K562 (cell line): ENCODE measurements at regions not wholly inside any gene's neighbourhood (a gene's known extent, or its start where the extent isn't known, plus 50 kb on each side); places are given as distances from the start of the nearest gene placed in this dataset.

Experiments used
- ATAC-seq: fragments of 200-7000 bp; cut with Tn5 transposase; 3 replicates; pipeline ENCODE4 v1.9.1; 2020; ENCODE audit warnings: moderate library complexity
- BruUV-seq: library from RNA; stranded (reverse); fragments of 400-500 nt; replicated peaks from 2 replicates; lab custom pipeline; 2021; lab: Mats Ljungman, UMichigan
- CTCF ChIA-PET: fragments of 300-600 bp; formaldehyde crosslinking; extraction: SDS; loops from one replicate; lab custom pipeline; 2021; ENCODE audit warnings: low intra/inter-chr PET ratio; lab: Yijun Ruan, JAX
- POLR2A ChIA-PET: fragments of 300-600, 350-650 bp; sonication (Branson Sonifier 250); formaldehyde crosslinking; extraction: SDS; loops from one replicate; lab custom pipeline; 2021; ENCODE audit warnings: antibody characterized with exemption, inconsistent platforms; lab: Yijun Ruan, JAX
- DNase-seq, 4 experiments: peaks; one replicate each; pipeline versions ENCODE4 v3.0.0 to v3.0.0-alpha.2; 2011 to 2018; ENCODE audit warnings: low spot score in 3 of 4, mixed read lengths in 3 of 4; ENCODE audit errors: extremely low read depth in 1 of 4
- FAIRE-seq: peaks from 2 replicates; lab custom pipeline; 2011; peaks lifted over from hg19 to GRCh38; lab: Jason Lieb, UNC
- H2AFZ ChIP-seq: 2 replicates; pipeline ENCODE4 v1.6.0; 2011; ENCODE audit warnings: low read depth, low read length, control low read depth, inconsistent platforms
- H3K27ac ChIP-seq: fragments of 200-600 bp; 3 replicates; pipeline ENCODE4 v1.8.0; 2011; ENCODE audit warnings: low read depth, mild to moderate bottlenecking, control low read depth, inconsistent platforms, low read length, moderate library complexity, mixed read lengths; ENCODE audit errors: extremely low read depth
- H3K27me3 ChIP-seq, 2 experiments: fragments of 300-600 bp in 1 of 2; 2 replicates in 1 of 2; 3 replicates in 1 of 2; pipeline versions ENCODE4 v1.6.0 to v1.8.0; 2011; ENCODE audit warnings: inconsistent platforms in 2 of 2, low read length in 2 of 2, mild to moderate bottlenecking in 1 of 2, mixed read lengths in 1 of 2, moderate library complexity in 1 of 2; ENCODE audit not compliant: control insufficient read depth in 2 of 2, insufficient read depth in 2 of 2
- H3K36me3 ChIP-seq: fragments of 300-600 bp; 3 replicates; pipeline ENCODE4 v1.8.0; 2011; ENCODE audit warnings: mild to moderate bottlenecking, low read length, inconsistent platforms; ENCODE audit not compliant: control insufficient read depth, insufficient read depth
- H3K4me1 ChIP-seq, 2 experiments: fragments of 200-600 bp in 1 of 2; replicated peaks in 1 of 2; 2 replicates in 1 of 2; 3 replicates in 1 of 2; pipeline versions ENCODE4 v1.5.1 to v1.8.0; 2011; ENCODE audit warnings: inconsistent platforms in 2 of 2, low read length in 2 of 2, mild to moderate bottlenecking in 1 of 2, mixed read lengths in 1 of 2, moderate library complexity in 1 of 2; ENCODE audit not compliant: control insufficient read depth in 2 of 2, insufficient read depth in 2 of 2
- H3K4me2 ChIP-seq: 2 replicates; pipeline ENCODE4 v1.6.1; 2011; ENCODE audit warnings: low read length, control low read depth, inconsistent platforms, mixed read lengths; ENCODE audit not compliant: insufficient read depth
- H3K4me3 ChIP-seq: fragments of 200-600 bp; sonication (generic), shearing (Covaris generic); 2 replicates; pipeline ENCODE4 v1.5.1; 2016; ENCODE audit warnings: control low read depth, inconsistent platforms
- H3K79me2 ChIP-seq: fragments of 200-600 bp; 3 replicates; pipeline ENCODE4 v1.8.0; 2011; ENCODE audit warnings: low read length, inconsistent platforms; ENCODE audit not compliant: control insufficient read depth, insufficient read depth
- H3K9ac ChIP-seq, 2 experiments: 2 replicates each; pipeline versions ENCODE4 v1.6.0 to v1.6.1; 2011; ENCODE audit warnings: low read depth in 2 of 2, low read length in 2 of 2, control low read depth in 1 of 2, inconsistent platforms in 1 of 2, mild to moderate bottlenecking in 1 of 2, mixed read lengths in 1 of 2; ENCODE audit not compliant: insufficient read depth in 1 of 2
- H3K9me1 ChIP-seq: one replicate; pipeline ENCODE4 v1.6.0; 2011; ENCODE audit warnings: inconsistent platforms, mild to moderate bottlenecking, low read length, moderate library complexity; ENCODE audit not compliant: control insufficient read depth, insufficient read depth
- H3K9me3 ChIP-seq: replicated peaks from 2 replicates; pipeline ENCODE4 v1.5.1; 2011; ENCODE audit warnings: low read depth, low read length, inconsistent platforms; ENCODE audit not compliant: control insufficient read depth, insufficient read depth
- H4K20me1 ChIP-seq: replicated peaks from 2 replicates; pipeline ENCODE4 v1.6.1; 2011; ENCODE audit warnings: low read length, inconsistent platforms, mixed read lengths; ENCODE audit not compliant: control insufficient read depth, insufficient read depth
- ARID2 ChIP-seq: fragments of 450-650 bp; IDR thresholded peaks from 2 replicates; pipeline ENCODE4 v1.6.1; 2017; ENCODE audit warnings: antibody characterized with exemption, mild to moderate bottlenecking
- RUNX1 ChIP-seq: sonication (generic); IDR thresholded peaks from 2 replicates; pipeline ENCODE4 v1.6.1; 2016; ENCODE audit warnings: antibody characterized with exemption, low read depth
- ZSCAN29 ChIP-seq: fragments of 450-650 bp; IDR thresholded peaks from 2 replicates; pipeline ENCODE4 v1.6.1; 2017
- WGBS: fragments of 100-300 bp; shearing (Covaris generic); methylation state at CpG from one replicate; pipeline ENCODE4 v1.1.6; 2016; ENCODE audit warnings: low coverage, mixed read lengths; ENCODE audit not compliant: insufficient coverage; ENCODE audit errors: missing lambda C conversion rate; 5-methylcytosine and 5-hydroxymethylcytosine counted together
- in situ Hi-C: fragments of 300-500 bp; cut with MboI; formaldehyde crosslinking; loops from 4 replicates; pipeline ENCODE4 v1.15.0; 2018; ENCODE audit warnings: inconsistent platforms, mixed read lengths
- intact Hi-C: fragments of 100-400 bp; cut with micrococcal nuclease; formaldehyde crosslinking; loops from 2 replicates; pipeline ENCODE4 v1.14.2; 2022
- TF ChIP-seq, protein P1 (sequence below): sonication (generic); formaldehyde crosslinking; IDR thresholded peaks from 2 replicates; pipeline ENCODE4 v1.8.0; 2022; ENCODE audit warnings: mild to moderate bottlenecking, missing genetic modification reagents
- TF ChIP-seq, protein P2 (sequence below): fragments of 250-450 bp; sonication (Bioruptor Pico); IDR thresholded peaks from 2 replicates; pipeline ENCODE4 v1.5.0; 2022; ENCODE audit warnings: mild to moderate bottlenecking

DNA sequence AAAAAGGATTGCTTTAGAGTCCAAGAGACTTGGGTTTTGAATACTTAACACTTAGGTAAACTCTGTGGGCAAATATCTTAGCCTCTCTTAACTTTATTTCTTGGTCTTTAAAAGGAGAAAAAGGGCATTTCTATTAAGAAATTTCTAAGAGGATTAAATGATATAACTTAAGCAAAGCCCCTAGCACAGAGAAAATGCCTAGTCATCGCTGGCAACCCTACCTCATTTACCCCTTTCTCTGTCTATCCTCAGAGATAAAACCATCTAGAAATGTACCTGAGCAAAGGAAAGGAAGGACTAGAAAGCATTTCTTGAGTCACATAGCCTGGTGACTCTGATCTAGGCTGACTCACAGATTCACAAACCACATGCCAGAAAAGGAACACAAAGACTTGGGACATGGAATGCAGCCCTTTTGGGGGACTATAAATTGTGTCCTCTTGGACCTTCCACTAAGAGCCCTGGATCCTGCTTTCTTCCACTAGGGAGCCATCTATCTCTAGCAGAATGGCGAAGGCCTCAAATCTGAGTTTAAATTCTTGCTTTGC, 120.6 kb downstream of the FOXD1 start:
- Histone ChIP-seq H3K27ac (no peak overlapping the region), H3K27me3 (peaks cover 0 to 8% of the 10 kb centered on the region in 2 experiments; a peak in 1 of 5 replicates), H3K9me3 (no peaks in the 10 kb centered on the region), H3K4me2 (no peak overlapping the region), H3K9me1 (no peaks in the 10 kb centered on the region), H3K36me3 (no peaks in the 10 kb centered on the region), H3K4me1 (no peaks in the 10 kb centered on the region), H3K9ac (no peak overlapping the region), H3K79me2 (no peaks in the 10 kb centered on the region), H2AFZ (no peak overlapping the region), H3K4me3 (no peak overlapping the region), H4K20me1 (no peaks in the 10 kb centered on the region)
- BruUV-seq = no TSS peak
- intact Hi-C loops = no loop called here
- FAIRE-seq (no peak), DNase-seq (no peak), ATAC-seq (no peak)
- ChIA-PET POLR2A (no interaction called here), CTCF (no interaction called here)
- 0% methylated on average over 2 of the region's 2 CpGs for WGBS
- in situ Hi-C loops = no loop called here
- TF ChIP-seq, protein P1, sequence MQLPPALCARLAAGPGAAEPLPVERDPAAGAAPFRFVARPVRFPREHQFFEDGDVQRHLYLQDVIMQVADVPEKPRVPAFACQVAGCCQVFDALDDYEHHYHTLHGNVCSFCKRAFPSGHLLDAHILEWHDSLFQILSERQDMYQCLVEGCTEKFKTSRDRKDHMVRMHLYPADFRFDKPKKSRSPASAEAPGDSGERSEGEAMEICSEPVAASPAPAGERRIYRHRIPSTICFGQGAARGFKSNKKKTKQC (CRISPR knock-in tag) = no peak
- TF ChIP-seq ARID2 (no peak), RUNX1 (no peak), ZSCAN29 (no peak)
- TF ChIP-seq, protein P2, sequence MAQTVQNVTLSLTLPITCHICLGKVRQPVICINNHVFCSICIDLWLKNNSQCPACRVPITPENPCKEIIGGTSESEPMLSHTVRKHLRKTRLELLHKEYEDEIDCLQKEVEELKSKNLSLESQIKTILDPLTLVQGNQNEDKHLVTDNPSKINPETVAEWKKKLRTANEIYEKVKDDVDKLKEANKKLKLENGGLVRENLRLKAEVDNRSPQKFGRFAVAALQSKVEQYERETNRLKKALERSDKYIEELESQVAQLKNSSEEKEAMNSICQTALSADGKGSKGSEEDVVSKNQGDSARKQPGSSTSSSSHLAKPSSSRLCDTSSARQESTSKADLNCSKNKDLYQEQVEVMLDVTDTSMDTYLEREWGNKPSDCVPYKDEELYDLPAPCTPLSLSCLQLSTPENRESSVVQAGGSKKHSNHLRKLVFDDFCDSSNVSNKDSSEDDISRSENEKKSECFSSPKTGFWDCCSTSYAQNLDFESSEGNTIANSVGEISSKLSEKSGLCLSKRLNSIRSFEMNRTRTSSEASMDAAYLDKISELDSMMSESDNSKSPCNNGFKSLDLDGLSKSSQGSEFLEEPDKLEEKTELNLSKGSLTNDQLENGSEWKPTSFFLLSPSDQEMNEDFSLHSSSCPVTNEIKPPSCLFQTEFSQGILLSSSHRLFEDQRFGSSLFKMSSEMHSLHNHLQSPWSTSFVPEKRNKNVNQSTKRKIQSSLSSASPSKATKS (CRISPR knock-in tag) = no peak
